ENCODE measurements at regions not wholly inside any gene's neighbourhood (a gene's known extent, or its start where the extent isn't known, plus 50 kb on each side); places are given as distances from the start of the nearest gene placed in this dataset.

- no peak overlapping the region for H3K4me3 ChIP-seq
- DNase-seq (ENCODE audit: low spot score), result no peak
- H3K9me3 ChIP-seq, result no peaks in the 10 kb centered on the region
- intact Hi-C loops (cut with DNase I), result no loop called here
- no peaks in the 10 kb centered on the region for H3K27me3 ChIP-seq (replicated peaks; ENCODE audit: insufficient read depth)
- TF ChIP-seq POLR2AphosphoS5 (IDR thresholded peaks at IDR 0.05), result no peak
- H3K36me3 ChIP-seq, result no peaks in the 10 kb centered on the region
- no peak overlapping the region for H3K27ac ChIP-seq
- H3K4me1 ChIP-seq (replicated peaks), result no peaks in the 10 kb centered on the region
Measured at GRCh38 chr16:64590513-64590912, 531.4 kb downstream of the CDH11 start.

GRCh38 chr16:64589836-64590235 is 532.0 kb downstream of the CDH11 start:
- Histone ChIP-seq H3K27me3 (replicated peaks; ENCODE audit: insufficient read depth) (no peaks in the 10 kb centered on the region), H3K4me3 (no peak overlapping the region), H3K4me1 (replicated peaks) (no peaks in the 10 kb centered on the region), H3K9me3 (no peaks in the 10 kb centered on the region), H3K36me3 (no peaks in the 10 kb centered on the region), H3K27ac (no peak overlapping the region)
- TF ChIP-seq POLR2A (IDR thresholded peaks at IDR 0.05), result no peak
- no peak for TF ChIP-seq POLR2AphosphoS5 (IDR thresholded peaks at IDR 0.05)
- no peak for TF ChIP-seq CTCF (IDR thresholded peaks at IDR 0.05)
- WGBS, result 86% methylated on average over 5 of the region's 5 CpGs
- intact Hi-C loops (cut with DNase I), result no loop called here
- no peak for DNase-seq (ENCODE audit: low spot score)

GRCh38 chr16:64586781-64587180 is 535.1 kb downstream of the CDH11 start:
- intact Hi-C loops (cut with DNase I), result no loop called here
- Histone ChIP-seq H3K4me3 (no peak overlapping the region), H3K36me3 (no peaks in the 10 kb centered on the region), H3K27me3 (replicated peaks; ENCODE audit: insufficient read depth) (no peaks in the 10 kb centered on the region), H3K9me3 (no peaks in the 10 kb centered on the region), H3K4me1 (replicated peaks) (no peaks in the 10 kb centered on the region), H3K27ac (no peak overlapping the region)
- DNase-seq (ENCODE audit: low spot score), result no peak
- no peak for TF ChIP-seq POLR2AphosphoS5 (IDR thresholded peaks at IDR 0.05)
- TF ChIP-seq POLR2A (IDR thresholded peaks at IDR 0.05), result no peak
- TF ChIP-seq CTCF (IDR thresholded peaks at IDR 0.05), result no peak
- WGBS, result 63% methylated on average over 2 of the region's 3 CpGs

- TF ChIP-seq CTCF (IDR thresholded peaks at IDR 0.05), result no peak
- TF ChIP-seq POLR2A (IDR thresholded peaks at IDR 0.05), result no peak
- no peak for TF ChIP-seq POLR2AphosphoS5 (IDR thresholded peaks at IDR 0.05)
- intact Hi-C loops (cut with DNase I), result no loop called here
- H3K4me1 ChIP-seq (replicated peaks), result no peaks in the 10 kb centered on the region
Measured at GRCh38 chr16:64585367-64585766, 536.5 kb downstream of the CDH11 start.

GRCh38 chr16:64580558-64580957 is 541.3 kb downstream of the CDH11 start:
- no peaks in the 10 kb centered on the region for H3K27me3 ChIP-seq (replicated peaks; ENCODE audit: insufficient read depth)
- TF ChIP-seq CTCF (IDR thresholded peaks at IDR 0.05) (no peak), POLR2AphosphoS5 (IDR thresholded peaks at IDR 0.05) (no peak), POLR2A (IDR thresholded peaks at IDR 0.05) (no peak)
- H3K4me3 ChIP-seq, result no peak overlapping the region
- no peaks in the 10 kb centered on the region for H3K9me3 ChIP-seq
- H3K4me1 ChIP-seq (replicated peaks), result no peaks in the 10 kb centered on the region
- no peaks in the 10 kb centered on the region for H3K36me3 ChIP-seq
- WGBS, result 80% methylated on average over 7 of the region's 7 CpGs
- no peak overlapping the region for H3K27ac ChIP-seq
- intact Hi-C loops (cut with DNase I), result no loop called here
- DNase-seq (ENCODE audit: low spot score), result no peak

More at GRCh38 chr16:64585367-64585766, 536.5 kb downstream of the CDH11 start:
- no peaks in the 10 kb centered on the region for H3K27me3 ChIP-seq (replicated peaks; ENCODE audit: insufficient read depth)
- no peaks in the 10 kb centered on the region for H3K36me3 ChIP-seq
- no peaks in the 10 kb centered on the region for H3K9me3 ChIP-seq
- H3K4me3 ChIP-seq, result no peak overlapping the region
- no peak for DNase-seq (ENCODE audit: low spot score)
- no peak overlapping the region for H3K27ac ChIP-seq

Measured in prostate gland (tissue), 2 donors.